Esophagus squamous epithelium (tissue), 4 donors: ENCODE measurements at regions not wholly inside any gene's neighbourhood (a gene's known extent, or its start where the extent isn't known, plus 50 kb on each side); places are given as distances from the start of the nearest gene placed in this dataset.

Experiments
- POLR2A ChIP-seq, 4 donors: fragments of 450-650 bp; IDR thresholded peaks; one replicate each; pipeline ENCODE4 v1.6.1; 2017; ENCODE audit warnings: antibody characterized with exemption in 4 of 4, mild to moderate bottlenecking in 4 of 4, moderate library complexity in 3 of 4
- TF ChIP-seq, protein P1 (sequence below), 6 experiments: fragments of 450-650 bp in 4 of 6; fragments of 200-600 bp in 2 of 6; sonication (generic) in 2 of 6; IDR thresholded peaks; one replicate each; pipeline ENCODE4 v1.5.1; 2016 to 2019; ENCODE audit warnings: antibody characterized with exemption in 6 of 6, mild to moderate bottlenecking in 4 of 6, moderate library complexity in 4 of 6

DNA sequence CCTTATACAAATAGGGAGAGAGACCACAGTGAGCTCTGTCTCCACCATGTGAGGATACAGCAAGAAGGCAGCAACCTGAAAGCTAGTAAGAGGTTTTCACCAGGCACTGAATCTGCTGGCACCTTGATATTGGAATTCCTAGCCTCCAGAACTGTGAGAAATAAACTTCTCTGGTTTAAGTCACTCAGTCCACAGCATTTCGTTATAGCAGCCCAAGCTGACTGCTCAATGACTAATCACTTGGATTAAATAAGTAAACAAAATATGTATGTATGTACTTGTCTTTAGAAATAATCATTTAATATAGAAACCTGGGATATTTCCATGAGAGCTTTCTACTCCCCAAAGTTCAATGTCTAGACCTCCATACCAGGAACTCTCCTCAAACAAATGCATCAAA, 162.0 kb downstream of the IMPG2 start:
- TF ChIP-seq, protein P1, sequence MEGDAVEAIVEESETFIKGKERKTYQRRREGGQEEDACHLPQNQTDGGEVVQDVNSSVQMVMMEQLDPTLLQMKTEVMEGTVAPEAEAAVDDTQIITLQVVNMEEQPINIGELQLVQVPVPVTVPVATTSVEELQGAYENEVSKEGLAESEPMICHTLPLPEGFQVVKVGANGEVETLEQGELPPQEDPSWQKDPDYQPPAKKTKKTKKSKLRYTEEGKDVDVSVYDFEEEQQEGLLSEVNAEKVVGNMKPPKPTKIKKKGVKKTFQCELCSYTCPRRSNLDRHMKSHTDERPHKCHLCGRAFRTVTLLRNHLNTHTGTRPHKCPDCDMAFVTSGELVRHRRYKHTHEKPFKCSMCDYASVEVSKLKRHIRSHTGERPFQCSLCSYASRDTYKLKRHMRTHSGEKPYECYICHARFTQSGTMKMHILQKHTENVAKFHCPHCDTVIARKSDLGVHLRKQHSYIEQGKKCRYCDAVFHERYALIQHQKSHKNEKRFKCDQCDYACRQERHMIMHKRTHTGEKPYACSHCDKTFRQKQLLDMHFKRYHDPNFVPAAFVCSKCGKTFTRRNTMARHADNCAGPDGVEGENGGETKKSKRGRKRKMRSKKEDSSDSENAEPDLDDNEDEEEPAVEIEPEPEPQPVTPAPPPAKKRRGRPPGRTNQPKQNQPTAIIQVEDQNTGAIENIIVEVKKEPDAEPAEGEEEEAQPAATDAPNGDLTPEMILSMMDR (IDR thresholded peaks at IDR 0.05), result no peak
- no peak for TF ChIP-seq POLR2A (IDR thresholded peaks at IDR 0.05)
